HG02610 (cell line): ENCODE measurements at regions not wholly inside any gene's neighbourhood (a gene's known extent, or its start where the extent isn't known, plus 50 kb on each side); places are given as distances from the start of the nearest gene placed in this dataset.
A peak's percentile ranks its signal among the peaks of the same experiment; 100 is the strongest.

Source experiments
- ATAC-seq: cut with Tn5 transposase; IDR thresholded peaks from one replicate; pipeline ENCODE4 v1.9.1; 2021; ENCODE audit warnings: mild to moderate bottlenecking, moderate library complexity; ENCODE audit not compliant: unreplicated experiment

DNA sequence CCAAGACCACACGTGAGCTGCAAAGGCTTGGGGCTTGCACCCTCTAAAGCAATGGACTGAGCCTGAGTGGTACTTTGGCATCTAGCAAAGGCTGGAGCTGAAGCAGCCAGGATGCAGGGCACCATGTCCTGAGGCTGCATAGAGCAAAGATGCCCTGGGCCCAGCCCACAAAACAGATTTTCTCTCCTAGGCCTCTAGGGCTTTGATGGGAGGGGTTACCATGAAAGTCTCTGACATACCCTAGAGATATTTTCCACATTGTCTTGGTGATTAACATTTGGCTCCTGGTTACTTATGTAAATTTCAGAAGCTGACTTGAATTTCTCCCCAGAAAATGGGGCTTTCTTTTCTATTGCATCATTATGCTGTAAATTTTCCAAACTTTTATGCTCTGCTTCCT, 438.3 kb downstream of the SLC16A7 start:
- no peak for ATAC-seq

DNA sequence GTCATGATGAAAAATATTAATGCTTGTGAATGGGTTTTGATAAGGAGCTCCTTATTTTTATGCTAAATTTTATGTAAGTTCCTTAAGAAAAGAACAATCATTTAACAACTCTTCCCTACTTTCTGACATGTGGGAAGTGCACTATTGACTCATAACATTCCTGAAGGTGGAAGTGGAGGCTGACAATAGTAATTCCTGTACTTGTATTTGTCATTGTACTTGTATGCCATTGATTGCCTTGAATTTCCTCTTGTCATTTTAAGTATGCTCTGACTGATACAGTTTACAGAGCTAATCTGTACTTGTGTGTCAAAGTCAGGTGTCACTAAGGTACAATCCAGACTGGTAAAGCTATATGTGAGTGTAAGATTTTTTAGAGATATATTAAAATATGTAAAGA, 440.0 kb downstream of the SLC16A7 start:
- no peak for ATAC-seq

DNA sequence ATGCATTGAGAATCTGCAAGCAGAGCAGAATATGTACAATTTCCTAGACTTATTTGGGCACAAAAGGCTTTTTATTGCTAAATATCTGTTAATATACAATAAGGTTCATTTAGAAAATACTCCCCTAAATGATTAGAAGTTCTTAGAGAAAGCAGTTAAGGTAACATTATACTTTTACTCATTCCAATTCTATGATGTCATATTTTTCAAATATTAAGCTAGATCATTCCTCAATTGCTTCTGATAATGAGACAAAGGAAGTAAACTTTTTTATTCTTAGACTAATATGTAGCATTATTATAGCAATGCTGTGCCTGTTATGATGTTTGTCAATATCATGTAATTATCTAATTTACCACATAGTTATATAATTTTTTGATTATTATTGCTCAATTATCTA, 447.0 kb downstream of the SLC16A7 start:
- no peak for ATAC-seq

DNA sequence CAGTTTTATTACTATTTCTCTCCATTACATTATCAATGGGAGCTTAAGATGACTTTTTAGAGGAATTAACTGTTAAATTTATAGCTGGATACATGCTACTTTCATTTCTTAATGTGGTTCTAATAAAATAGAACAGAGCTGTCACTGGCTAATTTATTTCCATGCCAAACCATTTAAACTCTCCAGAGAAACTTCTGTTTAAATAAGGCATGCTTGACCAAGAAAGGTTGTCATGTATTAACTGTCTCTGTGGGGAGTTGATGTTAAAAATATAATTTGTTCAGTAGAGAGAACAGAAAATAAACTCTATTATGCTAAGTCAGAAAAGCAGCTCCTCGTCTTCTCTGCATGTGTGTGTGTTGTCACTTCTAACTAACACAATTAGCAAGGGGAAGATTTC, 447.4 kb downstream of the SLC16A7 start:
- no peak for ATAC-seq

DNA sequence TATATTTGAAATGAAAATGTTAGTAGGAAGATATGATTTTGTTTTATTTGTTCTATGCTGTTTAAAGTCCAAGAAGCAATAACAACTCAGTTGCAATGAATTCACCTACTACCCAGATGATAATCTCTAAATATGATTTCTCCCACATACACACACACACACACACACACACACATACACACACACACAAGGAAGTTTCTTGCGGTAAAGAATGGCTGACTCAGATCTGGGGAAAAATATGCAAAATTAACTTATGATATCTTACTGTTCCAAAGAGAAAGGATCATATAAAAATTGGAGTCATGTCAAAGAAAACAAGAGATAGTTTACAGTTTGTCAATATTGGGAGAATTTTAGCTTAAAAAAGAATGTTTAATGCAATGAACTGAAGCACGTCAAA, 456.7 kb downstream of the SLC16A7 start:
- no peak for ATAC-seq

DNA sequence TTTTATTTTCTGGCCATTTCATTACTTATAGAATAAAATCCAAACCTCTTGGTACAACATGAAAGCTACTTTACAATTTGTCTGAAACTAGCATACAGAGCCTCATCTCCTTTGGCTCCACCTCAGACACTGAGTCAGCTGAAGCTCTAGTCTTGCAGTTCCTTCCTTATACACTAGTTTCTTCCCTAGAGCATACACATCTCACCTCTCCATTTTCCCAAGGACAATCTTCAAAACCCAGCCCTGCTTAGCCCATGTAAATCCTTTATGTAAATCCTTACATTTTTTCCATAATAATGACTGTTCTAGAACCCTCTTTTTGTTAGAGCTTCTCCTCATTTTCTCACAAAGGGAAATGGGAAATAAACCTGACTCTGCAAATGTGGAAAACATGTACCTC, 463.4 kb downstream of the SLC16A7 start:
- no peak for ATAC-seq

DNA sequence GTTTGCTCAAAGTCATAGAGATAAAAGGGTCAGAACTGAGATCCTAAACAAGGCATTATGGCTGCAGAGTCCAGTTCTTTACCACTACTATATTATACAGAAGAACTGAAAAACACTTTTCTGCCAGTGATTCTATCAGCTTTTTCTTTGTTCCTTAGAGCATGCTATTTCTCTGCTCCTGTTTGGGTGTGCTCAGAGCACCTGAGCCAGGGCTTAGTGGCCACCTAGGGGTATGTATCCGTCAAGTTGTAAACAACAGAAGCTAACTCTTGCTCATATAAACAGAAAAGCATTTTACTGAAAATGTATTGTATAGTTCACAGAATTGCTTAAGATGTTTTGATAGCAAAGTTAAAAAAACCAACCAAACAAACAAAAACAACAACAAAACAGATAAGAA, 470.8 kb downstream of the SLC16A7 start:
- no peak for ATAC-seq

DNA sequence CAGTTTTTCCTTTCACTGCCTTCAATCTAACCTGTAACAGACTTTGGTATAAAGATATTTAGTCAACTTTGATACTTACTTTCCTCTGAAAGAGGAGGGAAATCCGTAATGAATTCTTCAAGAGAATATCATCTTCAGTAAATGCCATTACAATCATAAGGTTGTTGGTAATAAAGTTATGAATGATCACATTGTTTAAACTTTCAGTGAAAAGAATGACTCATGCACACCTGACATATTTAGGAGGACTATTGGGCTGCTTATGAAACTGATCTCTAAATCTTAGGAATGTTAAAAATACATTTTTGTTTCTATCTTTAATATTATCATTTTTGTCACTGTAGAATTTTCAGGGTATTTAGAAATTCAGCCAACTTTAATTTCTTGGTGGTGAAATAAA, 474.7 kb downstream of the SLC16A7 start:
- no peak for ATAC-seq

DNA sequence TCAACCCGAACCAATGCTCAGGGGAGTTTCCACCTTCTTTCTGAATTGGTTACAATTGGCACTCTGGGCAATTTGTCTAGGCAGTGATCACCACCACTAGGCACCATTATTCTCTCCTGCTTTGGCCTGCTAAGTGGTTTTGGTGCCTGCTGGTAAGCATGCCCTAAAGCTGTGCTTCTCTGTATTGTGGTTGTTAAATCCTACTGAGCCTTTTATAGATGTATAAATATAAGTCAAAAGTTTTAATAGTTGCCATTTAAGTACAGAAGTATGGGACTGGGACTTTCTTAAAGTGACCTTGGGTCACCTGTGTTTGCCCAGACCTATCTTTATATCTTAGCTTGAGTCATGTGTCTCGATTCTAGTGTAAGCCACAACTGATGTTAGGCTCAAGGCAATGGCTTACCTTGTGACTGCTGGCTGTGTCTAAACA, 475.9 kb downstream of the SLC16A7 start:
- ATAC-seq: no peak

DNA sequence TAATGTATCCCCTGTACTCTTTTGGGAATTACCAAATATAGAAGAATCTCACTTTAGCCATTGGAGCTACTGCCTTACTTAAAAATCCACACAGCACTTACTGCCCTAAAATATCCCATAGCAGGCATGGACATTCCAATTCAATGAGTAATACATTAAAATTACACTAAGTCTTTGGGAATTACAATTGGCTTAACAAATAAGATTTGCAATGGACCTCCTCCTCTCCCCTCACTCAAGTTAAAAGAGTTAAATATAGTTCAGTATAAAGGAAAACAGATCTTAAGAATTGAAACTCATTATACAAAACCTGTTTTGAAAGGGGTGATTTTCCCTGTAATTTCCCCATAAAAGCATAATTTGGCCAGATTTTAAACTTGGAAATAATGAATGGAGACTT, 477.1 kb downstream of the SLC16A7 start:
- no peak for ATAC-seq

DNA sequence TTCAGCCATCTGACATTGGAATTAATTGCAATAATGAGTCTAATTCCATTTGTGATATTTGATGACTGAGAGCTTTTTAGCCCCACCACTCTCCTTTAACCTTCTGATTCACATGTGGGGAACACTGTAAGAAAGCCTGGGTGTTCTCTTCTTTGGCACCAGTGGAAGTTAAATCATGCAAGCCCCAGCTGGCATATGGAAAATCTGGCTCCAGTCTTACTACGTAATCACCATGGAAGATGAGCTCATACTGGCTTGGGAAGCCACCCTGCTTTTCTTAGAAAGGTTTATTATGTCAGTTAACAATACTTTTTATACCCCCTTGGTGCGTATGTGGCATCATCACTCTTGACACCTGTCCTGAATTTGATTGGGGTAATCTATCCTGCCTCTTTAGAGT, 479.3 kb downstream of the SLC16A7 start:
- ATAC-seq: no peak

DNA sequence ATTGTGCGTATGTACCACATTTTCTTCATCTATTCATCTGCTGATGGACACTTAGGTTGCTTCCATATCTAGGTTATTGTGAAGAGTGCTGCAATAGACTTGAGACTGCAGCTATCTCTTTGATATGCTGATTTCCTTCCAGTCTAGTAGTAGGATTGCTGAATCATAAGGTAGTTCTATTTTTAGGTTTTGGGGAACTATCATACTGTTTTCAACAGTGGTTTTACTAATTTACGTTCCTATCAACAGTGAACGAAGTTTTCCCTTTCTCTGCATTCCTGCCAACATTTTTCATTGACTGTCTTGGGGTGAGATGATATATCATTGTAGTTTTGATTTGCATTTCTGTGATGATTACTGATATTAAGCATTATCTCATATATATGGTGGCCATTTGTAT, 482.2 kb downstream of the SLC16A7 start:
- no peak for ATAC-seq

DNA sequence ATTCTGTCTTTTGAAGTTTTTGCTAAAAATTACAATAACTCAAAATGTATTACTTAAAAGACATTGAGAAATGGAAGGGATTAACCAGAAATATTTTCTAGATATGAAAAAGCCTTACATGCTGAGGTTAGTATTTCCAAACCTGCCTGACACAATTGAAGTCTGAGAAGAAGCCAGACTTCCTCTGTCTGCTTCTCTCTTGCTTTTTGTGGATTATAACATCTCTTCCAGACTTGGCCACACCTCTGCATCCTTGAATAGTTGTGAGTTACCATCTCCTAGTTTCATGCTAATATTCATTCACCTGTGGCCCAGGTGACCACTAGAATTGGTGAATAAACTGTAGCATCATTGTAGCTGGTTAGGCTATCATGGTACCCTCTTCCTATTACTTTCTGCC, 497.6 kb downstream of the SLC16A7 start:
- no peak for ATAC-seq

DNA sequence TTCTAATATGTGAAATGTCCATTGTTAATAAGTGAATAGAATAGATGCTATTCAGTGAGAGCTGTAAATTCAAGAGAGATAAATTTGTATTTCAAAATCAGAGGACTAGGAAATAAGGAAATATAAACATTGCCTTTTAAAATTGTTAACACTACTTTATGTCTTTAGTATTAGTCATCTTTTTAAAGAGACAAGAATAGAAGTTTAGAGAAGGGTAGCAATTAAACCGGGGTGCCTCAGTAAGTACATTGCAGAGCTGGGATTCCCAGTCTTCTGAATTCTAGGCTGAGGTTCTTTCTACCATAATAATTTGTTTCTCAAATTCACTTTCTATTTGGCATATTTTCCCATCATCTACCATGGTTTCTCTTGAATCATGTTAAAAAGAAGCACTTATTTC, 498.6 kb downstream of the SLC16A7 start:
- ATAC-seq: no peak

DNA sequence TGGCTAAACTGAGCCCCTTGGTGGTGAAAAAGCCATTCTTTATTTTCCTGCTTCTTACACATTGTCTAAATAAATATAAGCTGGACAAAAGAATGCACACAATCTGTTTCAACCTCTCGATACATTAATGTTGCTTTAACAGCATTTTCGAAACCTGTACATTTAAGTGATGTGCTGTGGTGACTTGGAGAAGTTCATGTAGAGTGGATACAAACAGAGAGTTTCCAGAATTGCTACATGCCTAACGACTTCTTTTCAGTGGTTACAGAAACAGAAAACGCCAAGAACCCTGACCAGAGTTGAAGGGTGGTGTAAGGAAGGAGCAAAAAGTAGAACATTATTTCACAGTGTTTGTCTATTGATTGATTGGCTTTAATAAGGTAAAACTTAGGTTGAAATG, 500.9 kb downstream of the SLC16A7 start:
- no peak for ATAC-seq

DNA sequence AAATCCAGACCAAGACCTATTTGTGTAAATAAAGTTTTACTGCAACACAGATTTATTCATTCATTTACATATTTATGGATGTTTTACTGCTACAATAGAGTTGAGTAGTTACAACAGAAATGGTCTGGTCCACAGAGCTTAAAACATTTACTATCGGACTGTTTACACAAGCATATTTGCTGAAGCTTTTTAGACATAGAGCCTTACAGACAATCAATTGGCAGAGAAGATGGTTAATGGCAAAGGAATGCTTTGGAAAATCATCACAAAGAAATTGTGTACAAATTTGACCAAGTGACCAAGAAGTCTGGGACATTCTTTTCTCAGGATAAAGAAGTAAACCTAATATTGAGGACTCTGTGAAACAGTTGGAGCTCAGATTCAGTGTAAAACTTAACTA, 504.3 kb downstream of the SLC16A7 start:
- ATAC-seq: no peak

DNA sequence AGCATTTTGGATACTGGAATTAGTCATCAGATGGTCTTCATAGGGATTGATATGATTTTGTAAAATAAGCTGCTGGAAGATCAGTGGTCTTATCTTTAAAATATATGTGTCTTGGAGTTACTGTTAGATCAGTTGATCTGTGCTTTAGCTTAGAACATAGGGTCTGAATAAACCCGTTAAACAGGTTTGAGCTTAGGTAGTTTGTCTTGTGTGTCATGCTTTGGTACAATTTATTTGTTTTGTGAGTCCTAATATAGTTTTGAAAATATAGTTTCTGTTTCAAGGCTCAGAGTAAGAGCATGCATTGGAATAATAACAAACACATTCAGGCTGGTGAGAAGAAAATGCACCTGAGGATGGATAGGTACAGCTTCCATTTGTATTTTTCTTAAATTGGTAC, 505.0 kb downstream of the SLC16A7 start:
- ATAC-seq: no peak

DNA sequence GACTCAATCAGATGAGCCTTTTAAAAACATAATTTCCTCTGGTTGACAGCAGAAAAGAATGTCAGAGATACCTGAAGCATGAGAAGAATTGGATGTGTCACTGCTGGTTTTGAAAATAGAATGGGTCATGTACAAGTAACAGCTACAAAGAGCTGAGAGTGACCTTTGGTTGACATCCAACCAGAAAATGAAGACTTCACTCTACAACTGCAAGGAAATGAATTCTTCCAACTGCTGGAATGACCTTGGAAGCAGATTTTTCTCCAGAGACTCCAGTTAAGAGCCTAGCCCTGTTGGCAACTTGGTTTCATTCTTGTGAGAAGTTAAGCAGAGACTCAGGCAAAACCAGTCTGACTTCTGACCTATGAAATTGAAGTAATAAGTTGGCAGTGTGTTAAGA, 505.9 kb downstream of the SLC16A7 start:
- ATAC-seq: no peak

DNA sequence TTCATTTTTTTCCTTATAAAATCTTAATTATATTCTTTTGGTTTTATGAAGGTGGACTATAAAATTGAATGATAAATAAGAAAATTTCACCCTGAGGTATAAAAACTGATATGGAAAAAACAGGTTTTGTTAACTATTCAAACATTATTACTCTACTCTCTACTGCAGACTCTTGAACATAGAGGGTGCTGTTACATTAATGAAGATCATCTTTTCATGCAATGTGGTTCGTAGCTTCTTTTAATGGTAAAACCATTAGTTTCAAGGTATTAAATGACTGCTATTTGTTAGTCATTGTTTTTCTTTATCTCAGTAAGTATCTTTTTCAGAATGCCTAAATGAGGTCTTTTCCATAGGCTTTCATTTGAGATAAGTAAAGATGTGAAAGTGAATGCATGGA, 510.4 kb downstream of the SLC16A7 start:
- no peak for ATAC-seq

DNA sequence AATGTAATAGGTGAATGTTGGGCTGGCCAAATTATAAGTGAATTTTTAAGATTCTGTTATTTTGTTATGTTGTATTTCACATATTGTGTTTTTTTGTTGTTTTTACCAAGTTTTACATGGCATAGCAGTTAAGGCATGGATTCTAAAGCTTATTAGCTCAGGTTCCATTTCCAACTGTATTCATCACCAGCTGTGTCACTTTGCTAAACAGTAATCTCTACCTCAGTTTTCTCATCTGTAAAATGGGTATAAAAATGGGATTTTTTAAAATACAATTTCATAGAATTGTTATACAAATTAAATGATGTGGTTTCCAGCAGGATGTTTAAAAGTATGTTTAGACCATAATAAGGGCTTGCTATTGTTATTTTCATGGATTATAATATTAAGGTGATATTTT, 512.2 kb downstream of the SLC16A7 start:
- ATAC-seq: no peak

DNA sequence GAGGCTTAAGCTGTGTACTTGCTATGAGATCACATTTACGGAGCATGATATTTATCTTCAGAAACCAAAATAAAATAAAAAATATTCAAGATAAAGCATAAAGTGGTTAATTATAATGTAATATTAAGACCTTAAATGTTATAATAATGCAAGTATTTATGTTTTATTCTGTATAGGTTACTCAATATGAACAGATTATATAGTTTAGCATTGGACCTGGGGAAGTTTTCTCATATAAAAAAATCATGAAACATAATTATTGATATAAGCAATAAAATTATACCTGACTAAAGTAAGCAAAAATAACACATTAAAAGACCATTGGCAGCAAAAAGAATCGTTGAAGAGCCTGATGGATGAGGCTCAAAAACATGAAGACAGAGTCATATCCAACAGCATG, 516.2 kb downstream of the SLC16A7 start:
- ATAC-seq: no peak

DNA sequence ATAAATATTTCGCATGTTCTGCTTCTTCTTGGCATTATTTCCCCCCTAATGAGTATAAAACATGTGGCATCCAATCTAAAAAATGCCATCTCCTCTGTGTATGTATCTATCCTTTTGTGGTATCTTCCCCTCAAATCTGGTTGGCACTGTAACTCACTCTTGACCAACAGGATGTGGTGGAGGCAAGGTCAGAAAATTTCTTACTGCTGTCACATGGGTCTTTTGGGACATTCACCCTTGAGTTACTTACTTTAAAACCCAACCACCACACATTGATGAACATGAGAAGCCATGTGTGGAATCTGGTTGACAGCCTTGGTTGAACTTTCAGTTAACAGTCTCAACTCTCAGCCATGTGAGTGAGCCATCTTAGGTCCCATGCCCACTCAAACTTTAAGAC, 516.9 kb downstream of the SLC16A7 start:
- peak; percentile 38 for ATAC-seq

DNA sequence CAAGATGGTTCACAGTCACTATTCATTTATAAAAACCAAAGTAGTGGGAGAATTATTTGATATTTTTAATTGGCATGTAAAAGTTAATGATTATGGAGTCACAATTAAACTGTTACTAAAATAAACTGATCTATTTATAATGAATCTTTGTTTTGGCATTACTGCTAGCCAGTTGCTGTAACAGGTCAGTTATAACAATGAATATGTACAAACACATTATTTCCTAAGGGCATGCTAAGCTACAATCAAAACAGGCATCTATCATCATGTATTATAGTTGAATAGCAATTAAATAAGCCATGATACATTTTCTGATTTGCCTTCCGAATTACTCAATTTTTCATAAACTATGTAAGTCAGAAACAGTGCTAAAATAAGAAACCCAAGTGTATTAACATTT, 518.3 kb downstream of the SLC16A7 start:
- no peak for ATAC-seq

DNA sequence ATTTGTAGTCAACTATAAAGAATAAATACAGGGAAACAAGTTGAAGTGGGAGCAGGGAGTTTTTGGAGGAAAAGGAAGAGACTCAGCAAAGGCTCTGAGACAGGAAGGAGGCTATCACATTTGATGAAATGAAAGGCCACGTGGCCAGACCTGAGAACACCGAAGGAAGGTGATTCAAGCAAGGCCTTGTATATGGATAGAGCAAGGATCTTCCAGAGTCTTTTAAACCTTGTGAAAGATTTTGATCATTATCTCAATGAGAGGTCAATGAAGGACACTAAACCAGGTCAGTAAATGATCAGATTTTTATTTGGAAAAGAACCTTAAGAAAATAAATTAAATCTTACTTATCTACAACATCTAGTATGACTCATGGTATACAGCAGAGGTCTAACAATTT, 523.5 kb downstream of the SLC16A7 start:
- no peak for ATAC-seq
